GM13976 (cell line): ENCODE measurements at regions not wholly inside any gene's neighbourhood (a gene's known extent, or its start where the extent isn't known, plus 50 kb on each side); places are given as distances from the start of the nearest gene placed in this dataset.
"Not testable (repeated sequence)": the region's sequence is repeated elsewhere in the genome, so short reads cannot be mapped to it uniquely, and the experiment has no call there.

Experiments
- DNase-seq: peaks from one replicate; pipeline ENCODE4 v3.0.0; 2012; ENCODE audit warnings: low spot score
- in situ Hi-C: fragments of 300-500 bp; cut with MboI; formaldehyde crosslinking; loops from one replicate; pipeline ENCODE4 v1.12.0; 2022; ENCODE audit warnings: low sequenced_read_pairs, mixed read lengths, inconsistent platforms; ENCODE audit not compliant: unreplicated experiment
- TF ChIP-seq, protein P1 (sequence below): IDR thresholded peaks from 2 replicates; pipeline ENCODE4 v1.5.1; 2012; ENCODE audit warnings: borderline replicate concordance, mild to moderate bottlenecking; ENCODE audit not compliant: insufficient read depth; ENCODE audit errors: extremely low read depth, missing control alignments, control extremely low read depth

- TF ChIP-seq, protein P1, sequence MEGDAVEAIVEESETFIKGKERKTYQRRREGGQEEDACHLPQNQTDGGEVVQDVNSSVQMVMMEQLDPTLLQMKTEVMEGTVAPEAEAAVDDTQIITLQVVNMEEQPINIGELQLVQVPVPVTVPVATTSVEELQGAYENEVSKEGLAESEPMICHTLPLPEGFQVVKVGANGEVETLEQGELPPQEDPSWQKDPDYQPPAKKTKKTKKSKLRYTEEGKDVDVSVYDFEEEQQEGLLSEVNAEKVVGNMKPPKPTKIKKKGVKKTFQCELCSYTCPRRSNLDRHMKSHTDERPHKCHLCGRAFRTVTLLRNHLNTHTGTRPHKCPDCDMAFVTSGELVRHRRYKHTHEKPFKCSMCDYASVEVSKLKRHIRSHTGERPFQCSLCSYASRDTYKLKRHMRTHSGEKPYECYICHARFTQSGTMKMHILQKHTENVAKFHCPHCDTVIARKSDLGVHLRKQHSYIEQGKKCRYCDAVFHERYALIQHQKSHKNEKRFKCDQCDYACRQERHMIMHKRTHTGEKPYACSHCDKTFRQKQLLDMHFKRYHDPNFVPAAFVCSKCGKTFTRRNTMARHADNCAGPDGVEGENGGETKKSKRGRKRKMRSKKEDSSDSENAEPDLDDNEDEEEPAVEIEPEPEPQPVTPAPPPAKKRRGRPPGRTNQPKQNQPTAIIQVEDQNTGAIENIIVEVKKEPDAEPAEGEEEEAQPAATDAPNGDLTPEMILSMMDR = no peak
- DNase-seq = no peak
- in situ Hi-C loops = loop anchor here (25.0 kb wide), 1 partner anchor 534 kb away; the partner anchor contains the start of gene ATP13A4
These were observed 110.6 kb upstream of the MB21D2 start for GRCh38 chr3:193028258-193028657.

DNA sequence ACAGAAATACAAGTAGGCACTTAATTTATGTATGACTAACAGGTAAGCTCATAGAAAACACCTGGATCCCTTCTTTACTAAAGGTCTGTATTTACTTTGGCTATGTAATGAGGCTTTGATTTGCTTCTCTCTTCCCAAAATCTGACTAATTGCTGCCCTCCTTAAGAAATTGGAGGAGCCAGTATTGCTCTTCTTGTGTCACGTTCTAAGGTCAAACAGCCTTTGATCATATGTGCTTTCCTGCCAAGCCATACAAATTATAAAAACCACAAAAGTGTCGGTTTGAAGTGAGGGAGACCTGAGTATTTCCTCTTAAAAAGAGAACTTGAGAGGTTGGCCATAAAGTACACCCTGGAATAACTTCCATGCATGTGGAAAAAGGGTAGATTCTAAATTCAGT, 112.1 kb upstream of the MB21D2 start:
- no peak for DNase-seq
- TF ChIP-seq, protein P1 = no peak
- in situ Hi-C loops = loop anchor here (25.0 kb wide), 1 partner anchor 533 kb away; the partner anchor contains the start of gene ATP13A4

DNA sequence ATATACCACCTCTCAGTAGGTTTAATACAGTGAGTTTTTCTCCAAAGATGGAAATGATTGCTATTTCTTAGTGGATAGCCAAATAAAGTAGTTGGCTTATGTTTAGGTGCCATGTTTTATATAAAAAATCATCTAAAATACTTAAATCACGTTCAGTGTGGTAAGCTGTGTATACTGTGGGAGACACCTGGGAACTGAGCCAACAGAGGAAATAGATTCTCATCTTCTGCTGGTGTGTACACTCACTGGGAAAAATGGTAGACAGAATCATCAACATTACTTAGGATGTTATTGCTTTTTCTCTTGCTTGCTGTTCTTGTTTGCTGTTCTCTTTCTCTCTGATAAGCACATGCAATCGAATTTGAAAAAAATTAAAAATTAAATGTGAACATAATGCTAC, 112.6 kb upstream of the MB21D2 start:
- DNase-seq = no peak
- TF ChIP-seq, protein P1 = no peak
- in situ Hi-C loops = loop anchor here (25.0 kb wide), 1 partner anchor 532 kb away; the partner anchor contains the start of gene ATP13A4

DNA sequence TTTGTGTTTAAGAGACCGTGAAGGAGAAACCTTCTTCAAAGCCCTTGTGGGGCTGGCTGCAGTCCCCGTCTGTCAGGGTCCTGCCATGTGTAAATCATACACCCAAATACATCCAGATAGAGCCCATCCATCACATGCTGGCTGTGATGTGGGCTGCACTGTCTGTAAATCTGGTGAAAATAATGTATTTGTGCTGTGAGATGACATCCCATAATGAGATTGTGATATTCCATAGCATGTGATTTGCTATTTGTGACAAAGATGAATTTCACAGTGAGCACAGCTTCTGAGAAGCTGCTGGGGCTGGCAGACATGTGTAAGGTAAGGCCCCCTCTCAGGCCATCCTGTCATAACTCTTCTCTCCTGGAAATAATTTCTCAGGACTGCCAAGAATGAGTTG, 114.3 kb upstream of the MB21D2 start:
- in situ Hi-C loops = loop anchor here (25.0 kb wide), 1 partner anchor 530 kb away; the partner anchor contains the start of gene ATP13A4
- TF ChIP-seq, protein P1 = no peak
- no peak for DNase-seq

- TF ChIP-seq, protein P1 = no peak
- in situ Hi-C loops = loop anchor here (25.0 kb wide), 1 partner anchor 529 kb away; the partner anchor contains the start of gene ATP13A4
- no peak for DNase-seq
These were observed 115.6 kb upstream of the MB21D2 start for GRCh38 chr3:193033226-193033780.

GRCh38 chr3:193037828-193038227, 120.2 kb upstream of the MB21D2 start:
- in situ Hi-C loops = loop anchor here (25.0 kb wide), 1 partner anchor 524 kb away; the partner anchor contains the start of gene ATP13A4
- not testable (repeated sequence) for DNase-seq

- in situ Hi-C loops = loop anchor here (25.0 kb wide), 1 partner anchor 523 kb away; the partner anchor contains the start of gene ATP13A4
- no peak for DNase-seq
- TF ChIP-seq, protein P1 = no peak
These were observed 121.4 kb upstream of the MB21D2 start for GRCh38 chr3:193039058-193039457.
